ENCODE measurements at regions not wholly inside any gene's neighbourhood (a gene's known extent, or its start where the extent isn't known, plus 50 kb on each side); places are given as distances from the start of the nearest gene placed in this dataset.

DNA sequence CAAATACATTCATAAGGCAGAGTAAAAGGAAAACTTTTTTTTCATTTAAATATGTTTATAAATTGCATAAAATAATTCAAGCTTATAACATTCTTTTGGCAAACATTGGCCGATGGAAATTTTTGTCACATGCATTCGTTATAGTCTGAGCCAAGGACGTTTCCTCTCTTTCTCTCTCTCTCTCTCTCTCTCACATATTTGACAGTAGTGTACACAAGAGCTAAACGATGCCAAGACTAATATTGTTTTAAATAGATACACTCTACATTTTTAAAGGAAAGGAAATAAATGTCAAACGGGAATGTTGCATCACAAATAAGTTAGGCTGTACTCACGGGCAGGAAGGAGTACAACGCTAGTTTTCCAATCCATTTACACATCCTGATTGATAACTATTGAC lies 251.1 kb upstream of the SMIM21 start:
- TF ChIP-seq POLR2A (IDR thresholded peaks at IDR 0.05; ENCODE audit: low read length), result no peak
- no peak for TF ChIP-seq GATA1 (IDR thresholded peaks at IDR 0.05; ENCODE audit: low read depth, low read length)
